ENCODE measurements at regions not wholly inside any gene's neighbourhood (a gene's known extent, or its start where the extent isn't known, plus 50 kb on each side); places are given as distances from the start of the nearest gene placed in this dataset.

DNA sequence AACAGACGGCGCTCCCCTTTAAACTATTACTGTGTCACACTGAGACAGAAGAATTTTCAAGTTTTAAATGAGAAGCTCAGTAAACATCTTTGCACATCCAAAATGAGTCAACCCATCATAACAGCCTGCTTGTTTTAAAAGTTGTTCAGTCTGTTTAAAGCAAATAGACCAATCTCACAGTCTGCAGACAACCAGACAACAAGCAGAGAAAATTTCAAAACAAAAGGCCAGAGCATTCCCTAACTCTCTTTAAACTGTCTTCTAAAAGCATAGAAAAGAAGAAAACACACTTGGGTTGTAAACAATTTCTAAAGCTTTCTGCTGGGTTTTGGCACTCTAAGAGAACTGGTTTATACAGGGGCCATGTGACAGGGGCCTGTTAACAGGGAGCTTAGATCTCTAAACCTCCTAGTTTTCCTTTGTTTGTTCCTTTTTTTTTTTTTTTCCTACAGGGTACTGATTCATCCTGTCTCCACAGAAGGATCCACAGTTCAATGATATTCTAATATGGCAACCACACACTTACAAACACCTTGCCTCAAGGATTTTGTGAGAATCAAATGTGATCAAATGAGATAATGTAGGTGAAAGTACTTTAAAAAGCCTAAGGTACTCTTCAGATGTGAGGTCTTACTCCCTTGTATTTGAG lies 100.8 kb upstream of the MAML3 start:
- no peak for DNase-seq (ENCODE audit: insufficient read length)
- TF ChIP-seq POLR2A (IDR thresholded peaks at IDR 0.05; ENCODE audit: low read depth, low read length) (no peak), POLR2AphosphoS5 (IDR thresholded peaks at IDR 0.05; ENCODE audit: low read depth, low read length) (no peak), TAF1 (IDR thresholded peaks at IDR 0.05; ENCODE audit: borderline replicate concordance, low read depth, low read length) (no peak)
- no peak for FAIRE-seq

DNA sequence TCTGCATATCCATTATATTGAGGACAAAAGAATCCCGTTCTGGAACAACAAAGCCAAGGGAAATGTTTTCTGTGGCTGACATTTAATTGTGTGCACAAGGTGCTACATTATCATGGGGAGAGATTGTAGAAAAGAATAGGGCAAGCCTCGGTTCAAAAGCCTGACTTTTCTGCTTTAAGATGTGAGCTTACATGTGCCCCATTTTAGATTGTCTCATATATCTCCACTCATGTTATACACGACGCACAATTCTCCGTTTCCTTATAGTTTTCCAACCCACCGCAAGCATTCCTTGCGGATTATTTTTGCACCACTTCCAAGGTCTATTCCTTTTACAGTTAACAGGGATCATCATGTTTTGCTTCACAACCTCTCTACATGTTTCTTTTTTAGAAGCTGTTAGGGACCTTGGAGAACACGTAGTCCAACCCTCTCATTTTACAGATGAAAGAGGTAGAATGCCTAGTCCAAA lies 99.6 kb upstream of the MAML3 start:
- TF ChIP-seq TAF1 (IDR thresholded peaks at IDR 0.05; ENCODE audit: borderline replicate concordance, low read depth, low read length) (no peak), POLR2A (IDR thresholded peaks at IDR 0.05; ENCODE audit: low read depth, low read length) (no peak), POLR2AphosphoS5 (IDR thresholded peaks at IDR 0.05; ENCODE audit: low read depth, low read length) (no peak)
- DNase-seq (ENCODE audit: insufficient read length) (no peak), FAIRE-seq (no peak)

DNA sequence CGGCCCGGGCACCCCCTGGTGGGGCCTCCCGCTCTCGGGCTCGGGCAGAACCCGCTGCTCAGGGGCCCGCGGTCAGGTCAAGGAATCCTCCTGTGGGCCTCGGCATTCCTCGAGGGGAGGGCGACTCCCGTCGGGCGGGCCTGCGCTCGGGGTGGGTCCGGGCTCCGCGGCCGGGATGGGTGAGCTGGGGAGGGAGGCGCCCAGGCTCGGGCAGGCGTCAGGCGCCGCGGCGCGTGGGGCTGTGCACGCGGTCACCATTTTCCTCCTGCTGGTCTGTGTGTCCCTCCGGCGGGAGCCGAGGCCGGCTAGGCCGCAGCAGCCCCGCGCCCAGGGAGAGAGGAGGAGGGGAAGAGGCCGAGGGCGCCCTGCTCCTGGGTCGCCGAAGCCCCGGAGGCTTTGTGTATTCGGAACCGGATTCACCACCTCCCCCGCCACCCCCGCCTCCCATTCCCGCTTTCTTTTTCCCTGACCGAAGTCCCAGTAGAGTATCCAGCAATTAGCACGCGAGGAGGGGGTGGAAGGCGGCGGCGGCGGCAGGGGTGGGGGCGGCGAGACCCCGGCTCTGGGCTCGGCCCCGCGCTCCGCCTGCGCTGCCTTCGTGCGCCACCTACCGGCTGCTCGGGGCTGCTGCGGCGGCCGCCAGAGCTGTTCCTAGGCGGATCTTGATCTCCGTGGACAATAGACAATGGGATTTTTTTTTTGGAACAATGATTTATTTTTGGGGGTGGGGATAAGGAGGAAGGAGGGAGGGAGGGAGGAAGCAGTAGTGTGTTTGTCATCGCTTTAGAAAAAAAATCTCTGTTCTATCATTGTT lies 99.0 kb upstream of the MAML3 start:
- DNase-seq (ENCODE audit: insufficient read length) (peak; percentile 44), FAIRE-seq (peak; percentile 73)
- TF ChIP-seq POLR2A (IDR thresholded peaks at IDR 0.05; ENCODE audit: low read depth, low read length) (no peak), POLR2AphosphoS5 (IDR thresholded peaks at IDR 0.05; ENCODE audit: low read depth, low read length) (no peak), TAF1 (IDR thresholded peaks at IDR 0.05; ENCODE audit: borderline replicate concordance, low read depth, low read length) (no peak)

DNA sequence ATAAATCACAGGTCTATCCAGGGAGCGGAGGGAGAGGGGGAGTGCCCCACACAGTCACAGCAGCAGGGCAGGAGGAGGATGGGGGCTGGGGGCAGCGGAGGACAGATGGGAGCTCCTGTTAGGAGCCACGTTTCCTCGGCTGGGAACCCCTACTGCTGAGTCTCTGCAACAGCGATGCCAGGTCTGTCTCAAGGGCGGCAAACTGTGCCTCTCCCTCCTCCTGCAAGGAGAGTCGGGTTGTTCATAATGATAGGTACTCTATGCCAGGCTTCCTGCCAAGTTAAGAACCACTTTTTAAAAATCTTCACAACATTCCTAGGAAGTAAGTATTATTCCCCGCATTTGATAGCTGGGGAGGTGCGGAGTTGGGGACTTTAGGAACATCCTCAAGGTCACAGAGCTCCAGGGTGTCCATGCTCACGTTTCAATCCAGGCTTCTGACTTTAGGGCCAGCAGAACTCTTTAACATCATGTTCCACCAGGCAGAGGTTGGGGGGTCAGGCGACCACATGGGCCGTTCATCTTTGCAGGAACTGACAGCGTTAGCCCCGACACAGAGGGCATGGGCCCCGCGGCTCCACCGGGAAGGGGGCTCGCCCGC lies 98.3 kb upstream of the MAML3 start:
- DNase-seq (ENCODE audit: insufficient read length) (no peak), FAIRE-seq (no peak)
- no peak for TF ChIP-seq POLR2AphosphoS5 (IDR thresholded peaks at IDR 0.05; ENCODE audit: low read depth, low read length)
- TF ChIP-seq TAF1 (IDR thresholded peaks at IDR 0.05; ENCODE audit: borderline replicate concordance, low read depth, low read length), result no peak
- TF ChIP-seq POLR2A (IDR thresholded peaks at IDR 0.05; ENCODE audit: low read depth, low read length), result no peak

DNA sequence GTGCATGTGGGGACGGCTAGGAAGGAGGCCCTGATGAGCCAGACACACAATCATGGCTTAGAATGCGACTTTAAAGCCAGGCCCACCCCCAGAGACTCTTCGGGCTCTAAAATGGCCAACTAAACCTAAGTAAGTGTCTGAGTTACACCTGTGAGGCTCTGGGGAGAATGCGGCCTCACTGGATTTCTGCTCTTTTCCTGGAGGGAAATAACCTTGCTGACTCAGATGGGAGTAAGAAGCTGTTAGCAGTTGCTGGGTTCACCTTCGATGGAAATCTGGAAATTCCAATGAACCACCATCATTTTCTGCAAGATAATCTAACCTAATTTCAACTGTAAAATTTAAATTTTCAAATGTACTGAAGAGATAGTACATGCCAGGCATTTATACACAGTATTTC lies 97.6 kb upstream of the MAML3 start:
- FAIRE-seq (no peak), DNase-seq (ENCODE audit: insufficient read length) (no peak)
- no peak for TF ChIP-seq POLR2A (IDR thresholded peaks at IDR 0.05; ENCODE audit: low read depth, low read length)

DNA sequence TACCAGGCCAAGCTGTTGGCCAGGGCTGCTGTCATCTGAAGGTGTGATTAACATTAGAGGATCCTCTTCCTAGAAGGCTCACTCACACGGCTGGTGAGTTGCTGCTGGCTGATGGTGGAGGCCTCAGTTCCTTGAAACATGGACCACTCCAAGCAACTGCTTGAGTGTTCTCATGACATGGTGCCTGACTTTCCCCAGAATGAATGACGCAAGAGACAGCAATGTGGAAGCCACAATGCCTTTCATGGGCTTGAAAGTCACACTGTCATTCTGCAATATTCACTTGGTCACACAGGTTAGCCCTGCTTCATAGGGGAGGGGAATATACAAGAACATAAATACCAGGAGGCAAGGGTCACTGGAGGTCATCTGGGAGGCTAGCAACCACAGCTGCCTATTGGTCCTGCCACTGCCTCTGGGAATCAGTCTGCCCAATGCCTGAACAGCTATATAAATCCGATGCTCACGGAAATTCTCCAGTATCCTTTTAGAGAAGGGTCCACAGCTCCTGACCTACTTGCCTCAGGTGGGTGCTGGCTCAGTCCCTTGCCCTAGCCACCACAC lies 97.1 kb upstream of the MAML3 start:
- FAIRE-seq, result no peak
- DNase-seq (ENCODE audit: insufficient read length), result no peak
- TF ChIP-seq POLR2A (IDR thresholded peaks at IDR 0.05; ENCODE audit: low read depth, low read length) (no peak), POLR2AphosphoS5 (IDR thresholded peaks at IDR 0.05; ENCODE audit: low read depth, low read length) (no peak), TAF1 (IDR thresholded peaks at IDR 0.05; ENCODE audit: borderline replicate concordance, low read depth, low read length) (no peak)

DNA sequence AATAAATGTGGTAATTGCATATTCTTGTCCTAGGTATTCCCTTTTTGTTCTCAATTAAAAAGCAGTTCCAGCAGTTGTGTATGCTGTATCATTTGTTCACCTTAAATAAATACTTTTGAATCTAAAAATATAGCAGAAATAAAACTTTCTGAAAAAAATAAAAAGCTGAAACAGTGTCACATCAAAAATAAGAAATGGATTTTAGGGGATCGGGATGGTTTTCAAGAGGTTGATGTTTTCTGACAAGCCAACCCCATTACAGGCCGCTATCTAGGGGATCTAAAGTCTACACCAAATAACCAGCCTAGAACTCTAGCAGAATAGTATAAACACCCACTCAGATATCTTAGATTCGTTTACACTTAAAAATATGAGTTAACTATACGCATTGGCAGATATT lies 95.4 kb upstream of the MAML3 start:
- FAIRE-seq, result no peak
- TF ChIP-seq POLR2A (IDR thresholded peaks at IDR 0.05; ENCODE audit: low read depth, low read length) (no peak), TAF1 (IDR thresholded peaks at IDR 0.05; ENCODE audit: borderline replicate concordance, low read depth, low read length) (no peak), POLR2AphosphoS5 (IDR thresholded peaks at IDR 0.05; ENCODE audit: low read depth, low read length) (no peak)
- no peak for DNase-seq (ENCODE audit: insufficient read length)

DNA sequence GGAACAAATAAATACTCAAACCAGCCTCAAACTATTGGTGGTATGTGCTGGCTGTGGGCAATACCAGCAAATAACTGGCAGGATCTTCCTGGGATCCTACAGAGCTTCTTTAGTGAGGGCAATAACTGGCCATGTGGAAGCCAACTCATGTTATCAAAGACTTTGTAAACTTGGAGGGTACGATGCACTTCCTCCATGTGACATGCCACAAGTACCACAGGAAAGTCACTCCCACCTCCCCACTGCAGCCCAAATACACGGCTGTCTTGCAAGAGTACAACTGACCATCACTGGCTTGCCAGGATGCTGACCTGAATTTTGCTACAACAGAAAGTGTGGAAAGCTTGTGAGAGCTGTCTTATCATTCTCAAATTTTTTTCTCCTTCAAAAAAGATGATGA lies 93.3 kb upstream of the MAML3 start:
- FAIRE-seq (no peak), DNase-seq (ENCODE audit: insufficient read length) (no peak)
- TF ChIP-seq POLR2AphosphoS5 (IDR thresholded peaks at IDR 0.05; ENCODE audit: low read depth, low read length), result no peak
- no peak for TF ChIP-seq POLR2A (IDR thresholded peaks at IDR 0.05; ENCODE audit: low read depth, low read length)
- TF ChIP-seq TAF1 (IDR thresholded peaks at IDR 0.05; ENCODE audit: borderline replicate concordance, low read depth, low read length), result no peak

DNA sequence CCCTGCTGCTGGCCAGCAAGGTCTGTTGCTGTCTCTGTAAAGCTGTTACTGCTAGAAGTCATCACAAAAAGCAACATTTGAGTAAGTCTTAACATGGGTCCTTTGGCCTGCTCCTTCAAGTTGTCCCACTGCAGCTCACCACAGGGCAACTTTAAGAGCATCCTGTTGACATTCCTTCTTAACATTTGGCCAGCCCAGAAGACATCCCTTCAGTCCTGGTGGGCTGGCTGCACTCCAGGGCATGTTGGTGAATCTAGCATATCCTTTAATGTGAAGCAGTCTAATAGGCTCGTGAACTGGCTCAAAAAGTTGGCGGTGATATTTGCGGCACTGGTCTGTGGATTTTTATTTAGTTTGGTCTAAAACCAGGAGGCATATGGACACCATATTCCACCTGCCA lies 92.2 kb upstream of the MAML3 start:
- TF ChIP-seq POLR2AphosphoS5 (IDR thresholded peaks at IDR 0.05; ENCODE audit: low read depth, low read length), result no peak
- TF ChIP-seq POLR2A (IDR thresholded peaks at IDR 0.05; ENCODE audit: low read depth, low read length), result no peak
- TF ChIP-seq TAF1 (IDR thresholded peaks at IDR 0.05; ENCODE audit: borderline replicate concordance, low read depth, low read length), result no peak
- DNase-seq (ENCODE audit: insufficient read length) (no peak), FAIRE-seq (no peak)

DNA sequence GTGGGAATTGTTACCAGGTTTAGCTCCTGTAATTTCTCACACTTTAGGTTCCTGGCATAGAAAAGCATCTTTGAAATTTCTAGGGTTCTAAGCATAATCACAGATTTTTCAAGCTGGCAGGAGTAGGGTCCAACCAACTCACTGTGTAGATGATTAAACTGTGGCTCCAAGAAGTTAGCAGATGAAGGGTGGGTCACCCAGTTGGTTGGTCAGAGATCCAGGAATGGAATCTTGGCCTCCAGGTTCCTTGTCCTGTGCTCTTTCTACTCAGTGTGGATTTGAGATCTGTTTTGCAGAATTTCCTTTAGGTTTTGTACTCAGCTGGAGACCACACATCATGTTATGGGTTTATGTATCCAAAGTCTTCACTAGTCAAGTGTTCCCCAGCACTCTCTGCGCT lies 90.3 kb upstream of the MAML3 start:
- TF ChIP-seq POLR2AphosphoS5 (IDR thresholded peaks at IDR 0.05; ENCODE audit: low read depth, low read length) (no peak), POLR2A (IDR thresholded peaks at IDR 0.05; ENCODE audit: low read depth, low read length) (no peak), TAF1 (IDR thresholded peaks at IDR 0.05; ENCODE audit: borderline replicate concordance, low read depth, low read length) (no peak)
- FAIRE-seq, result no peak
- DNase-seq (ENCODE audit: insufficient read length), result no peak

DNA sequence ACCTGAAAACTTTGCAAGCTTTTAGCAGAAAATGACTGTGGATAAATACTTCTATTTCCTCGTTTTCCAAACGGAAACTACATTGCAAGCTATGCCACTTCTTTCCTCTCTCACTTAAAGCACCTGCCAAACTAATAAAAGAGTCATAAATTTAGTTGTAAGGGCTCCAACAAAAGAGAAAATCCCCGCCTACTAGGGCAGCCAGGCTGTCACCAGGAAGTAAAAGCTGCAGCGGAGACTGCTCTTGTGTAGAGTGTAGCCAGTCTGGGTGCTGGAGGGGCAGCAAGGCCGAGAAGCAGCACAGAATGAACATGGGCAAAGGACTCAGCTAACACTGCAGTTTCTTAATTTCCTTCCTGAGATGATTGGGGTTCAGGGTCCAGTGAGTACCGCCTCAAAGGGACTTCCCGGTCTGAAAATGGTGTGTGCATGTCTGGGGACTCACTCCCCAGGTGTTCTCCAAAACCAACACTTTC lies 89.3 kb upstream of the MAML3 start:
- DNase-seq (ENCODE audit: insufficient read length), result no peak
- peak; percentile 17 for FAIRE-seq
- TF ChIP-seq POLR2A (IDR thresholded peaks at IDR 0.05; ENCODE audit: low read depth, low read length), result no peak
- TF ChIP-seq TAF1 (IDR thresholded peaks at IDR 0.05; ENCODE audit: borderline replicate concordance, low read depth, low read length), result no peak

Measured in GM12892 (cell line).